ENCODE measurements at regions not wholly inside any gene's neighbourhood (a gene's known extent, or its start where the extent isn't known, plus 50 kb on each side); places are given as distances from the start of the nearest gene placed in this dataset.

DNA sequence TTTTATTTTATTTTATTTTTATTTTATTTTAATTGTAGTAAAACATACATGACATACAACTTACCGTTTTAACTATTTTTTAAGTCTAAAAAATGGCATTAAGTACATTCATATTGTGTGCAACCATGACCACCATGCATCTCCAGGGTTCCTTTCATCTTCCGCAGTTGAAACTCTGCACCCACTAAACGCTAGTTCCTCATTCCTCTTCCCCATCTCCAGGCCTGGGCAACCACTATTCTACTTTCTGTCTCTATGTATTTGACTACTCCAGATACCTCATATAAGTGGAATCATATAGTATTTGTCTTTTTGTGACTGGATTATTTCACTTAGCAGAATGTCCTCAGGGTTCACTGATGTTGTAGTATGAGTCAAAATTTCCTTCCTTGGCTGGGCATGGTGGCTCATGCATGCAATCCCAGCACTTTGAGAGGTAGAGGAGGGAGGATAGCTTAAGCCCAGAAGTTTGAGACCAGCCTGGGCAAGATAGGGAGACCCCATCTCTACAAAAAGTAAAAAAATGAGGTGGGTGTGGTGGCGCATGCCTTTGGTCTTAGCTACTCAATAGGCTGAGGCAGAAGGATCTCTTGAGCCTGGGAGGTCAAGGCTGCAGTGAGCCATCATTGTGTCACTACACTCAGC lies 55.7 kb upstream of the ZNF507 start:
- no peak for DNase-seq (ENCODE audit: low read depth, low spot score)

DNA sequence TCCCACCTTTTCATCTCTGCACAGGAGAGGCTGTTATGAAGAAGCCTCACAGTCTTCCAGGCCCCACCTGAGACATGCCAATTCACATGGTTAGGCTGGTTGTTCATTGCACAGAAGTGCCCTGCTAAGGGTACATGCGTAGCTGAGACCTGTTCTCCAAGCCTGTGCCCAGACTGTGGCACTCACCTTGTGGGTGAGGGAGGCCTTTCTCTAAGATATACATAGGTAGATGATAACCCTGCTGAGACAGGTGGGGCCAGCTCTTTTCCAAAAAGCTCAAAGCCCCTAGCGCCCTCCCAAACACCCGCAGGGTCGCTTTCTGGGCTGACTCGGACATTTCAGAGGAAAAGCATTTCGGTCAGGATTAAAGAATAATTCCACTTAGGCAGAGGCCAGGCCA lies 53.5 kb upstream of the ZNF507 start:
- no peak for DNase-seq (ENCODE audit: low read depth, low spot score)

DNA sequence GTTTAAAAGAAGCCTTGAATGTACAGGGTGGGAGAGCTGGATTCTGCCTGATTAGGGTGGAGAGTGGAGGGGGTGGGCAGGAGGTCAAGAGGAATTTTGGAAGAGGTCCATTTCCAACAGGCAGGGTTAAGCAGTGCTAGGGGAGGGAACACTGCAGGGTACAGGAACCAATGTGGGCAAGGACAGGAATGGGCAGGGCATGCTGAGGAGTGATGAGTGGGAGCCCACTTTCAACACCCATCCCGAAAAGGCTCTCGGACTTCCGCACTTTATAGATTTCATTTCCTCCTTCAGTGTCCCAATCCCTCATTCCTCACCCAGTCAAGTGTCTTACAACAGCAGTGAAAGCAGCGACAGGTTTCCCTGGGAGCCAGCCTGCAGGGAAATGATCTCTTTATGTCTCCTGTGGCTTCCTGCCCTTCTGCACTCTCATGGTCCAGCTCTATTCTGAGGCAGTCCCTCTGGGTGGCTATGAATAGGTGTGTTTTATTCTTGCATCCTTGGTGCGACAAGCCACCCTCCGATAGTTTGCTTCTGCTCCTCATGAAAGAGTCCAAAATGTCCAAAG lies 50.5 kb upstream of the ZNF507 start:
- DNase-seq (ENCODE audit: low read depth, low spot score) = no peak
